ENCODE measurements at regions not wholly inside any gene's neighbourhood (a gene's known extent, or its start where the extent isn't known, plus 50 kb on each side); places are given as distances from the start of the nearest gene placed in this dataset.
"Not testable (repeated sequence)": the region's sequence is repeated elsewhere in the genome, so short reads cannot be mapped to it uniquely, and the experiment has no call there.

DNA sequence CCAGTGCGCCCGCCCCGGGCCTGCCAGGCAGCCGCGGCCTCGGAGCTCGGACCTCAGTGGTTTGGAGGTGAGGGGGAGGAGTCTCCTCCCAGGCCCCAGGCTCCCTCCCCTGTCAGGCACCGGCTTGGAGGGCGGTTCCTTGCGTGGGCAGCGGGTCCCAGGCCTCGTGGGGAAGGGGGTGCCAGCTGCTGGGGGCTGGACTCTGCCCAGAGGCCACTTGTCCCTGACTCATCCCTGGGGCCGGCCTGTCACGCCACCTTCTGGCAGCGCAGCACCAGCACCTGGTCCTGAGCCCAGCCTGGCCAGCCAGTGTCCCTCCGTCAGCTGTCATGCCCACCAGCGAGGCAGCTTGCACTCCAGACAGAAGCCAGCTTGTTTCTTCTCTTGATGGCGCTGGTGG is 4403.0 kb upstream of the TPTE start:
- H3K9ac ChIP-seq (ENCODE audit: insufficient read depth, low read depth, low read length); H4K20me1 ChIP-seq (ENCODE audit: insufficient read depth, low read length); DNase-seq (ENCODE audit: low spot score); H3K4me2 ChIP-seq (ENCODE audit: low read depth, low read length); H3K79me2 ChIP-seq (ENCODE audit: insufficient read depth, low read length); BruUV-seq (replicated peaks); H3K36me3 ChIP-seq (replicated peaks in 1 of 2; ENCODE audit: control insufficient read depth in 1 of 2, insufficient read depth in 2 of 2, low read length in 2 of 2); CTCF ChIA-PET (ENCODE audit: low intra/inter-chr PET ratio, low total read pairs); H2AFZ ChIP-seq (ENCODE audit: low read length); H3K27ac ChIP-seq (ENCODE audit: extremely low read length, insufficient read depth, low read length); H3K9me3 ChIP-seq (ENCODE audit: low read length); in situ Hi-C loops (cut with HindIII; ENCODE audit: extremely low pct_ligation_motif_present, low pct_unique_long_range_greater_than_20kb); H3K4me3 ChIP-seq (replicated peaks in 1 of 3; ENCODE audit: insufficient read depth in 1 of 3, low read depth in 2 of 3, low read length in 3 of 3); POLR2A ChIA-PET; FAIRE-seq; intact Hi-C loops (cut with micrococcal nuclease; ENCODE audit: unreplicated experiment); H3K4me1 ChIP-seq (ENCODE audit: insufficient read depth, low read length); H3K27me3 ChIP-seq (ENCODE audit: control insufficient read depth in 1 of 2, insufficient read depth in 2 of 2, low read length in 2 of 2): not testable (repeated sequence)
- TF ChIP-seq, protein P1, sequence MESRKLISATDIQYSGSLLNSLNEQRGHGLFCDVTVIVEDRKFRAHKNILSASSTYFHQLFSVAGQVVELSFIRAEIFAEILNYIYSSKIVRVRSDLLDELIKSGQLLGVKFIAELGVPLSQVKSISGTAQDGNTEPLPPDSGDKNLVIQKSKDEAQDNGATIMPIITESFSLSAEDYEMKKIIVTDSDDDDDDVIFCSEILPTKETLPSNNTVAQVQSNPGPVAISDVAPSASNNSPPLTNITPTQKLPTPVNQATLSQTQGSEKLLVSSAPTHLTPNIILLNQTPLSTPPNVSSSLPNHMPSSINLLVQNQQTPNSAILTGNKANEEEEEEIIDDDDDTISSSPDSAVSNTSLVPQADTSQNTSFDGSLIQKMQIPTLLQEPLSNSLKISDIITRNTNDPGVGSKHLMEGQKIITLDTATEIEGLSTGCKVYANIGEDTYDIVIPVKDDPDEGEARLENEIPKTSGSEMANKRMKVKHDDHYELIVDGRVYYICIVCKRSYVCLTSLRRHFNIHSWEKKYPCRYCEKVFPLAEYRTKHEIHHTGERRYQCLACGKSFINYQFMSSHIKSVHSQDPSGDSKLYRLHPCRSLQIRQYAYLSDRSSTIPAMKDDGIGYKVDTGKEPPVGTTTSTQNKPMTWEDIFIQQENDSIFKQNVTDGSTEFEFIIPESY (CRISPR knock-in tag; IDR thresholded peaks at IDR 0.05): peak; percentile 66; the same call in 1 of the 2 replicates
- ATAC-seq: peak; percentile 45
- WGBS (ENCODE audit: low lambda C conversion rate): no CpG with 5 or more reads among the region's 18 CpGs

DNA sequence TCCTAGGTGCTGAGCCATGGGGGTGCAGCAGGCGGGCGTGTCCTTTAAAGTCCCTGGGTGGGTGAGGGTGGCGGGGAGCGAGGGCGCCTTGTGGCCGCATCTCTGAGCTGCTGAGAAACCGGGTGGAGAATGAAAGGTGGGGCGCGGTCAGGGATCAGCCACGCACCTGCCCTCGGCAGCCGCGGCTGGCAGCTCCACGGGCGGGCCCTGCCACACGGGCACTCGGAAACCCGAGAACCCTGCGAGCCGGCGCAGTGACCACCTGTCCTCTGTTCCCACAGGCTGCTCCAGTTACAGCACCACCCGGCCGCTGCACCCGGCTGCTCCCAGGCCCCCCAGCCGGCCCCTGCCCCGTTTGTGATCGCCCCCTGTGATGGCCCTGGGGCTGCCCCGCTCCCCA is 4400.5 kb upstream of the TPTE start:
- BruUV-seq (replicated peaks); CTCF ChIA-PET (ENCODE audit: low intra/inter-chr PET ratio, low total read pairs): not testable (repeated sequence)
- WGBS (ENCODE audit: low lambda C conversion rate): 98% methylated on average over 9 of the region's 28 CpGs

More for the DNA sequence above, 4400.5 kb upstream of the TPTE start:
- intact Hi-C loops (cut with micrococcal nuclease; ENCODE audit: unreplicated experiment); H3K79me2 ChIP-seq (ENCODE audit: insufficient read depth, low read length); ATAC-seq; H3K9ac ChIP-seq (ENCODE audit: insufficient read depth, low read depth, low read length); POLR2A ChIA-PET; H3K4me2 ChIP-seq (ENCODE audit: low read depth, low read length); H2AFZ ChIP-seq (ENCODE audit: low read length); H3K4me1 ChIP-seq (ENCODE audit: insufficient read depth, low read length); H3K36me3 ChIP-seq (replicated peaks in 1 of 2; ENCODE audit: control insufficient read depth in 1 of 2, insufficient read depth in 2 of 2, low read length in 2 of 2); H3K27ac ChIP-seq (ENCODE audit: extremely low read length, insufficient read depth, low read length); DNase-seq (ENCODE audit: low spot score); H3K9me3 ChIP-seq (ENCODE audit: low read length); H3K27me3 ChIP-seq (ENCODE audit: control insufficient read depth in 1 of 2, insufficient read depth in 2 of 2, low read length in 2 of 2); in situ Hi-C loops (cut with HindIII; ENCODE audit: extremely low pct_ligation_motif_present, low pct_unique_long_range_greater_than_20kb); H3K4me3 ChIP-seq (replicated peaks in 1 of 3; ENCODE audit: insufficient read depth in 1 of 3, low read depth in 2 of 3, low read length in 3 of 3); H4K20me1 ChIP-seq (ENCODE audit: insufficient read depth, low read length); FAIRE-seq: not testable (repeated sequence)
- TF ChIP-seq RBFOX2 (IDR thresholded peaks at IDR 0.05; ENCODE audit: low read depth, low read length): peak; percentile 47; the same call in 1 of the 2 replicates
